Stomach (tissue), 8 donors: ENCODE measurements at regions not wholly inside any gene's neighbourhood (a gene's known extent, or its start where the extent isn't known, plus 50 kb on each side); places are given as distances from the start of the nearest gene placed in this dataset.

Experiments used
- DNase-seq, 2 donors: peaks; one replicate each; pipeline versions ENCODE4 v3.0.0 to v3.0.0-alpha.2; 2013 to 2019
- H3K27ac ChIP-seq, 5 donors: fragments of 200-600 bp in 4 of 5; sonication (generic) in 4 of 5; one replicate each; pipeline ENCODE4 v1.5.1; 2013 to 2019; ENCODE audit warnings: mild to moderate bottlenecking in 1 of 5, moderate library complexity in 1 of 5
- H3K27me3 ChIP-seq, 3 donors: fragments of 200-600 bp; sonication (generic); one replicate each; pipeline ENCODE4 v1.5.1; 2017 to 2019; ENCODE audit warnings: mixed run types in 1 of 3
- H3K36me3 ChIP-seq, 4 donors: fragments of 200-600 bp; sonication (generic); 1 replicate in 3 of 4; 2 replicates in 1 of 4; pipeline ENCODE4 v1.5.1; 2016 to 2019
- H3K4me1 ChIP-seq, 4 donors: fragments of 200-600 bp; sonication (generic); one replicate each; pipeline ENCODE4 v1.5.1; 2016 to 2019
- H3K4me3 ChIP-seq, 4 donors: fragments of 200-600 bp; sonication (generic) in 3 of 4; one replicate each; pipeline ENCODE4 v1.5.1; 2016 to 2019; ENCODE audit warnings: mild to moderate bottlenecking in 1 of 4
- H3K9me3 ChIP-seq, 4 donors: fragments of 200-600 bp; sonication (generic); one replicate each; pipeline ENCODE4 v1.5.1; 2016 to 2019
- EP300 ChIP-seq: sonication (generic); formaldehyde crosslinking; IDR thresholded peaks from one replicate; pipeline ENCODE4 v1.6.1; 2017; ENCODE audit warnings: antibody characterized with exemption
- POLR2A ChIP-seq, 4 donors: fragments of 450-650 bp; IDR thresholded peaks; one replicate each; pipeline ENCODE4 v1.6.1; 2016; ENCODE audit warnings: antibody characterized with exemption in 4 of 4, control low read depth in 2 of 4, mild to moderate bottlenecking in 1 of 4, moderate library complexity in 1 of 4
- POLR2AphosphoS5 ChIP-seq, 3 donors: sonication (generic); formaldehyde crosslinking; IDR thresholded peaks; one replicate each; pipeline ENCODE4 v1.6.1; 2016; ENCODE audit warnings: antibody characterized with exemption in 3 of 3
- WGBS, 5 donors: extraction: QIAGEN DNeasy Blood & Tissue Kit in 3 of 5; methylation state at CpG; one replicate each; pipeline versions ENCODE4 v1.1.5 to v1.1.7; 2013 to 2018; 5-methylcytosine and 5-hydroxymethylcytosine counted together
- intact Hi-C: fragments of 100-400 bp; cut with DNase I; formaldehyde crosslinking; loops from one replicate; pipeline ENCODE4 v1.15.1; 2023; ENCODE audit warnings: low total_unique reads
- TF ChIP-seq, protein P1 (sequence below), 7 experiments: fragments of 450-650 bp in 4 of 7; fragments of 200-600 bp in 3 of 7; sonication (generic) in 3 of 7; IDR thresholded peaks; one replicate each; pipeline ENCODE4 v1.5.1; 2016 to 2019; ENCODE audit warnings: antibody characterized with exemption in 7 of 7, control low read depth in 2 of 7, mild to moderate bottlenecking in 1 of 7
- donor health status: healthy with polysubstance abuse.
- donor health status: Bipolar disorder and iron deficiency.
- donor health status: healthy.

DNA sequence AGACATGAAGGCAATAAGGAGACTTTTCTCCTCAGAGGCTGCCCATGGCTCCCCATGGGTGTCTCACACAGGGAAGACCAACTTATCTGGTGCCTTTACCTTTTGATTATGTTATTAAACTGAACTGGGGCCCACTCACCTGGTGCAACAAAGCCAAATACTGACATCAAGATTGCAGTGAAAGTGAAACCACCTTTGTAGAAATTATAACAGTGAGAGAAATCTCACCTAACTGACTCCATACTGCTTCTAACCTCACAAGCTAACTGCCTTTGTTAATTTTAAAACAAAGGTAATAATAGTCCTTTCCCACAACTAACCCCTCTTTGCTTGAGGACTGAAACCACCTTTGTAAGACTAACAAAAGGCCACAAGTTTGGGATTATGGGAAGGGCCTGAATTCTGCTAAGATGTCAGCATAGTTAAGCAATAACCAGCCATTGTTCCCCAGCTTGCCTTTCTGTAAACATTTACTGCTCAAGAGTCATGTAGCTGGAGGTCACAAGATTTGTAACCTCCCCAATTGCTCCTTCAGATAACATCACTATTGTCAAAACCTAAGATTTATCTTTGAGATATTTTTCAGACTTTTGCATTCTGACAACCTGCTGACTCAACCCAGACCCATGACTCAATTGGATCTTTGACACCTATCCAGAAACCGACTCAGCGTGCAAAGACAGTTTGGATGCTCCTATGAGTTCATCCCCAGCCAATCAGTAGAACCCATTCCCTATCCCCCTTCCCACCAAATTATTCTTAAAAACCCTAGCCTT is 420.3 kb upstream of the CFAP20DC start:
- no peak overlapping the region for H3K4me3 ChIP-seq
- H3K9me3 ChIP-seq: peaks cover 0 to 9% (median 4%) of the 10 kb centered on the region in 4 donors
- no peaks in the 10 kb centered on the region for H3K36me3 ChIP-seq
- intact Hi-C loops: no loop called here
- no peak for TF ChIP-seq EP300
- TF ChIP-seq POLR2AphosphoS5 (IDR thresholded peaks at IDR 0.05): no peak
- TF ChIP-seq, protein P1, sequence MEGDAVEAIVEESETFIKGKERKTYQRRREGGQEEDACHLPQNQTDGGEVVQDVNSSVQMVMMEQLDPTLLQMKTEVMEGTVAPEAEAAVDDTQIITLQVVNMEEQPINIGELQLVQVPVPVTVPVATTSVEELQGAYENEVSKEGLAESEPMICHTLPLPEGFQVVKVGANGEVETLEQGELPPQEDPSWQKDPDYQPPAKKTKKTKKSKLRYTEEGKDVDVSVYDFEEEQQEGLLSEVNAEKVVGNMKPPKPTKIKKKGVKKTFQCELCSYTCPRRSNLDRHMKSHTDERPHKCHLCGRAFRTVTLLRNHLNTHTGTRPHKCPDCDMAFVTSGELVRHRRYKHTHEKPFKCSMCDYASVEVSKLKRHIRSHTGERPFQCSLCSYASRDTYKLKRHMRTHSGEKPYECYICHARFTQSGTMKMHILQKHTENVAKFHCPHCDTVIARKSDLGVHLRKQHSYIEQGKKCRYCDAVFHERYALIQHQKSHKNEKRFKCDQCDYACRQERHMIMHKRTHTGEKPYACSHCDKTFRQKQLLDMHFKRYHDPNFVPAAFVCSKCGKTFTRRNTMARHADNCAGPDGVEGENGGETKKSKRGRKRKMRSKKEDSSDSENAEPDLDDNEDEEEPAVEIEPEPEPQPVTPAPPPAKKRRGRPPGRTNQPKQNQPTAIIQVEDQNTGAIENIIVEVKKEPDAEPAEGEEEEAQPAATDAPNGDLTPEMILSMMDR (IDR thresholded peaks at IDR 0.05): no peak
- no peak for TF ChIP-seq POLR2A (IDR thresholded peaks at IDR 0.05)
- H3K4me1 ChIP-seq: no peaks in the 10 kb centered on the region
- WGBS, 5 donors: 77 to 94% (median 86%) methylated on average over 2 of the region's 2 CpGs
- DNase-seq: no peak
- no peak overlapping the region for H3K27ac ChIP-seq
- no peaks in the 10 kb centered on the region for H3K27me3 ChIP-seq

DNA sequence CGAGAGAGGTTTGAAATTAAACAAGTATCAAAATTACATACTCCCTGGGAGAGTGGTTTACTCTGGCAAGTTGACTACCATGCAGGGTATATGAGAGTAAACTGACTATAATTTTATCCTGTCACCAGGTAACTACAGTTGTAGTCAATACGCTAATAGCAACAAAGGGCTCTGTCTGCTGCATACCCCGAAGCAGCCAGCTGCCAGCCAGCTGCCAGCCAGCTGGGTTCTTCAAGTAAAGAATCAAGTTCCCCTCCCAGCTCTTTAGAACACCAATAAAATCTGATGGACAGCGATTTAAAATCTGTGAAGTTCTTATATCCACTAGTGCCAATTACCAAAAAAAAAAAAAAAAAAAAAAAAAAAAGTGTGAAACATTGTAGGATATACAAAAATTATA is 417.7 kb upstream of the CFAP20DC start:
- Histone ChIP-seq H3K4me1 (no peaks in the 10 kb centered on the region), H3K4me3 (no peak overlapping the region), H3K9me3 (peaks cover 0 to 9% (median 4%) of the 10 kb centered on the region in 4 donors), H3K27ac (no peak overlapping the region), H3K36me3 (no peaks in the 10 kb centered on the region), H3K27me3 (no peaks in the 10 kb centered on the region)
- DNase-seq: no peak
- whole genome bisulfite sequencing, 5 donors: 73 to 82% (median 77%) methylated on average over 4 of the region's 4 CpGs
- TF ChIP-seq, protein P1 (IDR thresholded peaks at IDR 0.05): no peak
- TF ChIP-seq POLR2A (IDR thresholded peaks at IDR 0.05): no peak
- TF ChIP-seq EP300: no peak
- TF ChIP-seq POLR2AphosphoS5 (IDR thresholded peaks at IDR 0.05): no peak
- intact Hi-C loops: no loop called here

DNA sequence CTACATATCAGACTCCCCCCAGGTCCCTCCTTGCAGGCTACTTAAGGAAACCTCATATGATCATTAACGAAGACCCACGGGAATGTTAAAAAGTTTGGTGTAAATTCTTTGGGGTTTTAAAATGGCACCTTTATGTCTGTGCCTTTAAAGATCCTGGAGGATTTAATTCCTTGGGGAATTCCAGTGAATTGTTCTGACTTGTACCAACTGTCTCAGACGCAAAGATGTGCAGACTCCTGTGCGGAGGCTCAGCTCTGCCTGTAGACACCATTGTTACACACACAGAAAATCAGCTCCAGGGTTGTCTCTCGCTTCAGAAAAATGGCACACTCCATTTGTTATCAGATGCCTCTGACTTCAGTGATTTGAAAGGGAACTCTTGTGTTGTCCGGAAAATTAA is 414.4 kb upstream of the CFAP20DC start:
- TF ChIP-seq POLR2AphosphoS5 (IDR thresholded peaks at IDR 0.05) (no peak), EP300 (no peak), POLR2A (IDR thresholded peaks at IDR 0.05) (no peak)
- TF ChIP-seq, protein P1 (IDR thresholded peaks at IDR 0.05): no peak
- intact Hi-C loops: no loop called here
- 88 to 95% (median 92%) methylated on average over 6 of the region's 6 CpGs for WGBS, 5 donors
- Histone ChIP-seq H3K9me3 (no peaks in the 10 kb centered on the region), H3K36me3 (no peaks in the 10 kb centered on the region), H3K4me1 (no peaks in the 10 kb centered on the region), H3K4me3 (no peak overlapping the region), H3K27me3 (no peaks in the 10 kb centered on the region), H3K27ac (no peak overlapping the region)
- no peak for DNase-seq

DNA sequence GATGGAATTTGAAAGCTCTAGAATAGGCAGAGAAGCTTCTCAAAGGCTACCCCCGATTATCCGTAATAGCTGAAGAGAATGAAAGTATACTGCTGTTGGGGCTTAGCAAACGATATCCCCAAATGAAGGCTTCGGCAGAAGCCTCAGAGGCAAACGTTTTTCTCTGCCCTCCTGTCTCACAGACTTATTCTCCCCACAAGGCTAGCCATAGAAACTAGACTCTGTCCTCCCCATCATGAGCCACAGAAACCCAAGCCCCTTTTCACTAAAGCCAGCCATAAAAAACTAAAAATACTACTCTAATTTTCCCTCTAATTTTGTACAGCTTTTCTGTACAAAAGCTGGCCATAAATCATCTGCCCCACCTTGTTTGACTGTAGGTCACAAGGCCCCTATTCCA is 413.4 kb upstream of the CFAP20DC start:
- H3K27ac ChIP-seq: no peak overlapping the region
- no peaks in the 10 kb centered on the region for H3K9me3 ChIP-seq
- H3K4me1 ChIP-seq: no peaks in the 10 kb centered on the region
- no peaks in the 10 kb centered on the region for H3K36me3 ChIP-seq
- no peaks in the 10 kb centered on the region for H3K27me3 ChIP-seq
- intact Hi-C loops: no loop called here
- H3K4me3 ChIP-seq: no peak overlapping the region
- TF ChIP-seq EP300: no peak
- no peak for TF ChIP-seq POLR2AphosphoS5 (IDR thresholded peaks at IDR 0.05)
- TF ChIP-seq, protein P1 (IDR thresholded peaks at IDR 0.05): no peak
- TF ChIP-seq POLR2A (IDR thresholded peaks at IDR 0.05): no peak
- no peak for DNase-seq
- 80 to 87% (median 82%) methylated on average over 5 of the region's 5 CpGs for WGBS, 5 donors
